ENCODE measurements at regions not wholly inside any gene's neighbourhood (a gene's known extent, or its start where the extent isn't known, plus 50 kb on each side); places are given as distances from the start of the nearest gene placed in this dataset.

DNA sequence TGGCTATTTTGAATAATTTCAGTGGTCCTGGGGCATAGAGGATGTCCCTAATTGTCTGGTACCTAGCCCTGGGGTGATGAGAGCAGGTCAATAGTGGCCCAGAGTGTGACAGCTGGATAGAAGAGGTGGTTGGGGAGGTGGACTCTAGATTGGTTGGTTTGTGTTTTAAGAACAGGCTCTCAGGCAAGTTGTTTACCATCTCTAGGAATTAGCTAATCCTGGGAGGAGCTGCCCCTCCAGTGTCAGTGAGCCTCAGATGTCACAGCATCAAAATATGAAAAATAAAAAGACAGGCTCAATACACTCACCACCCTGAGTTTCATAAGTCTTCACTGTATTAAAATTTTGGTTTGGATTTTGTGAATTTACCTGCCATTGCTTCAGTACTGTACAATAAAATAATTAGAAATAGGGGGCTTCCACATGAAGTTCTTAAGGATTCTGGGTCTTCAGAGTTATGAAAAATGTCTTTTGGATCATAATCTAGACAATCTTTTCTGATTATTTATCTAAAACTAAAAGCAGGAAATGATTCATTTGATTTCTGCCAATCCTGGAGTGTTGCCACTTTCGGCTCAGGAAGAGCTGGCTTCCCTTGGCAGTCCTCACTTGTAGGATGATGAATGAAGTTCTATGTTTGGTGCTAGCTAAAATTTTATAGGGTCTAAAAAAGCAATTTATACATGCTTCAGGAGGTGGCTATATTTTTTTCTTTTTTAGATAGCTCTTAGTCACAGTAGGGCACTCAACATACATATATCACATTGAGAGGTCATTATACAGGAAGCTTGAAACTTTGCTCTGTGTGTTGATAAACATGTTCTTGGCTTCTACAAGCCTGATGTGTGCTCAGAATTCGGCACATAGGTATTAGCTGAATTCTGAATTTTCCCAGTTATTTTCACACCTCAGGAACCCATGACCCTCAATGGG, 395.1 kb downstream of the RAB28 start:
- no peak for DNase-seq (ENCODE audit: low spot score)
- in situ Hi-C loops (cut with MboI; ENCODE audit: low pct_unique_long_range_greater_than_20kb, low sequenced_read_pairs, unreplicated experiment), result no loop called here
- no peak for TF ChIP-seq CTCF (IDR thresholded peaks at IDR 0.05; ENCODE audit: extremely low read depth, insufficient read depth, missing control alignments)

DNA sequence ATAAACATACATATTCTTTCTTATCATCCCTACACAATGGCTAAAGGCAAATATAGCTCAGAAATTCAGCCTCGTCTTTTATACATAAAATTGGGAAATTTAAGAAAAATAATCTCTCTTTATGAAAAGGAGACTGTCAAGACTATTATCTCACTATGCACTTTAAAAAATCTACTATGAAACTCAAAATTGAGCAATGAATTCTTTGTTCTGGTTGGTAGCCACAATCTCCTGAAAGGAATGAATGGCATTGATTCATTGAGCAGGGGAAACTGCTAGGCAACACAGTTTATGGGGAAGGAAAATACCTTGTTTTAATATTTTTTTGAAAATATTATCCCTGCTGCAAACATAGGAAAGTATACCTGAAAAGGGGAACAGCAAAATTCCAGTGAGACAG, 397.1 kb downstream of the RAB28 start:
- TF ChIP-seq CTCF (IDR thresholded peaks at IDR 0.05; ENCODE audit: extremely low read depth, insufficient read depth, missing control alignments), result no peak
- DNase-seq (ENCODE audit: low spot score), result no peak
- in situ Hi-C loops (cut with MboI; ENCODE audit: low pct_unique_long_range_greater_than_20kb, low sequenced_read_pairs, unreplicated experiment), result no loop called here

- no peak for DNase-seq (ENCODE audit: low spot score)
- TF ChIP-seq CTCF (IDR thresholded peaks at IDR 0.05; ENCODE audit: extremely low read depth, insufficient read depth, missing control alignments), result no peak
- in situ Hi-C loops (cut with MboI; ENCODE audit: low pct_unique_long_range_greater_than_20kb, low sequenced_read_pairs, unreplicated experiment), result no loop called here
These were observed 399.9 kb downstream of the RAB28 start for GRCh38 chr4:13084210-13084609.

GRCh38 chr4:13081830-13082229, 402.3 kb downstream of the RAB28 start:
- in situ Hi-C loops (cut with MboI; ENCODE audit: low pct_unique_long_range_greater_than_20kb, low sequenced_read_pairs, unreplicated experiment), result no loop called here
- DNase-seq (ENCODE audit: low spot score), result no peak
- TF ChIP-seq CTCF (IDR thresholded peaks at IDR 0.05; ENCODE audit: extremely low read depth, insufficient read depth, missing control alignments), result no peak

DNA sequence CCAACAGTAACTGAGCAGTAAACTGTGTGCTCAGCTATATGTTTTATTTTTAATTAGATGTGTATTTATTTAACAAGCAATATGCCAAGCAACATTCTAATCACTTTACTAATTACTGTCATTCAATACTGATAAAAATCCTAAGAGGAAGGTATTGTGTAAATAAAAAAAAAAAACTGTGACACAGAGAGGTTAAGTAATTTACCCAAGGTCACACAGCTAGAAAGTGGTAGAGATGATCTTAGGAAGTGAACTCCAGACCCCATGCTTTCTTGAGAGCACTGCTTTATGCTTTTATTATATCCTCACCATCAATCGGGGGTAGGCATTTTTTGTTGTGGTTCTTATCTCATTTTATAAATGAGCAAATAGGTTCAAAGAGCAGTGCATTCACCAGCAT, 417.1 kb downstream of the RAB28 start:
- TF ChIP-seq CTCF (IDR thresholded peaks at IDR 0.05; ENCODE audit: extremely low read depth, insufficient read depth, missing control alignments), result no peak
- DNase-seq (ENCODE audit: low spot score), result no peak
- in situ Hi-C loops (cut with MboI; ENCODE audit: low pct_unique_long_range_greater_than_20kb, low sequenced_read_pairs, unreplicated experiment), result no loop called here

DNA sequence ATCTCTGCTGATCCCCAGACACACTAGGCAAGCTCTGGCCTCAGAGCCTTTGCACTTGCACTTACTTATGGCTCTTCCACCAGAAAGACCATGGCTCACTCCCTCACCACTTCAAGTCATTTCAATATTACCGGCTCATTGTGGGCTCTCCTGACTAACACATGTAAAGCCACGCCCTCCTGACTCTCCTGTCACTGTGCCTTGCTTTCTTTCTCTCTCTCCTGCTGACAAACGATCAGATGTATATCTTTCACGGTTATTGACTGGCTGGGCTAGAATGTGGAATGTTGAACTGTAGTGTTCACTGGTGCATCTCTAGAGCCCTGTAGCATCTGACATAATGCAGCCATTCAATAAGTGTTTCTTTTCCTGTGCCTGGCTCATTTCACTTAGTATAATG, 425.1 kb downstream of the RAB28 start:
- in situ Hi-C loops (cut with MboI; ENCODE audit: low pct_unique_long_range_greater_than_20kb, low sequenced_read_pairs, unreplicated experiment), result no loop called here
- no peak for TF ChIP-seq CTCF (IDR thresholded peaks at IDR 0.05; ENCODE audit: extremely low read depth, insufficient read depth, missing control alignments)
- no peak for DNase-seq (ENCODE audit: low spot score)

Measured in GM13977 (cell line).